NCI-H2107 treated with DMSO at 0.1 percent for 48 hours (cell line): ENCODE measurements at regions not wholly inside any gene's neighbourhood (a gene's known extent, or its start where the extent isn't known, plus 50 kb on each side); places are given as distances from the start of the nearest gene placed in this dataset.
"Not testable (repeated sequence)": the region's sequence is repeated elsewhere in the genome, so short reads cannot be mapped to it uniquely, and the experiment has no call there.

Source experiments
- DNase-seq: peaks from one replicate; lab custom pipeline; 2025; ENCODE audit not compliant: unreplicated experiment; lab: John Stamatoyannopoulos, UW

DNA sequence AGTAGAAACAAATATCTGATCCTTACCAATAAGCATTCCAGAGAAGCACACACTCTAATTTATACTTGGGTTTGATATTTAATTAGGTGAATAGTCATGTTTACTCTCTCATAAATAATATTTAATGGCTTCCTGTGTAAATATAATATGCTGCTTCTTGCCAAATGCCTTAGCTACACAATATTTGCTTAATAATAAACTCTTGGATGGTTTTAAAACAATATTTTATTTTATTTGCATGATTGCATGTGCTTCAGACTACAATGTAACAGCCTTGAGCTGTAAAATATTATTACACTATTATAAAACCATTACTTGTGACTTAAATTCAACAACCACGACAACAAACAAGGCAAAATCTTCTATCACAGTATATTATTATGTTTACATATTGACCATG is 542.4 kb upstream of the CHD1 start:
- not testable (repeated sequence) for DNase-seq

DNA sequence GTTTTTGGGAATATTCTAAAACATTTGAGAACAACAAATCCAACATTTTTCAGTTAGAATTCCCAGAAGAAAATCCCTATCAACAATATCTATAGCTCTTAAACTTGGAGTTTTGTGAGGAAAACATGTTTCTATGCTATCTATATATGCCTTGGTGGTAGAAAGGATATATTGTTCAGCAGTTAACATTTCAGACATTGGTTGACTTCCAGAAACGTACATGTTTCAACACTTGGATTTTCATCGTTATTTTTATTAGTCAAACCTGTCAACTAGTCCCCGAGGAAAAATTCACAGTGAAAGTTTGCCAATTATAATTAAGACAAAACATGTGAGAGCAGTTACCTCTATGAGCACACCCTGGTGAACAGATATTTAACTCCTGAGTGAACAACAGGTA is 541.8 kb upstream of the CHD1 start:
- DNase-seq, result not testable (repeated sequence)

DNA sequence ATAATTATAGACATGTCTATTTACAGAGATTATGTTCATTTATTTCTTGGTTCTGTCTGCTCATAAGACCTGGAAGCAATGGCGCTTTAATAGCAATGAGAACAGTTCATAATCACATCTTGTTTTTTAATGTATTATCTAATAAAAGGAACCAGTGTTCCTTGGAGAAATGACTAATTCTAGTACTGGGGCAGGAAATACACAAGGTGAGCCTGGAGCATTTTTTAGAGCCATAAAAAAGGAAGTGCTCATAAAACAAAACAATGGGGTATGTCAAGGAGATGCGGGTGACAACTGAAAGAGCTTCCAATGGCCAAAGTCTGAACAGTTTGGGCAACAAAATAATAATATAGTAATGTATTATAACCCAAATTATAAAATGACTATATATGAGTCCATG is 531.9 kb upstream of the CHD1 start:
- DNase-seq, result no peak

DNA sequence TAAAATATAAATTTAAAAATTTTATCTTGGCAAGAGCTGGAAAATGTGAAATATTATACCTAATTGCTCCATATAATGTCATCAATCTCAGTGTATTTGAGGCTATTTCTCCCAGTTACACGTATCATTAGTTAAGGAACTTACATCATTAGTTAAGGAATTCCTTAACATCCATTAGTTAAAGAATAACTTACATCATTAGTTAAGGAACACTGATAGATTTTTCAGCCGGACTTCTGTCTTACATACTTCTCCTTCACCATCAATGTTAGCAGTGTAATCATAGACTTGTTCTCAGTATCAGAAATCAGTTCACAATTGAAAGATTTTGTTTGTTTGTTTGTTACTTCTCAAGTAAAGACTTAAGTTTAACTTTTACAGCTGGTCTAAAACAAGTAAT is 524.4 kb upstream of the CHD1 start:
- no peak for DNase-seq

DNA sequence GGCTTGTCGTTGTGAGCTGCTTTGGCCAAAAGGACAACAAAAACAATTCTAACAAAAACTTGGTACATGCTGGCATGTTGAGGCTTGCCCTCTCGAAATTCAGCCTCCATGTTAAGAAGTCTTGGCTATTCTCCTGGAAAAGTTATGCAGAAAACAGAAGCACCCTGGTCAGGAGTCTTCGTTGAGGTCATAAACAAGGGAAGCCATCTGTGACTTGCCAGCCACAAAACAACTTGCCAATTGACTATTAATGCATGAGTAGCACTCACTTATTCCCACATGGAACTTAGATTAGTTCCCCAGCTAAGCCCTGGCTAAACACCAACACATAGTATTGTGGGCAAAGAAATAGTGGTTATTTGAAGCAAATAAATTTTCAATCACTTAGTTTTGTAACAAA is 521.0 kb upstream of the CHD1 start:
- DNase-seq, result peak; percentile 11

DNA sequence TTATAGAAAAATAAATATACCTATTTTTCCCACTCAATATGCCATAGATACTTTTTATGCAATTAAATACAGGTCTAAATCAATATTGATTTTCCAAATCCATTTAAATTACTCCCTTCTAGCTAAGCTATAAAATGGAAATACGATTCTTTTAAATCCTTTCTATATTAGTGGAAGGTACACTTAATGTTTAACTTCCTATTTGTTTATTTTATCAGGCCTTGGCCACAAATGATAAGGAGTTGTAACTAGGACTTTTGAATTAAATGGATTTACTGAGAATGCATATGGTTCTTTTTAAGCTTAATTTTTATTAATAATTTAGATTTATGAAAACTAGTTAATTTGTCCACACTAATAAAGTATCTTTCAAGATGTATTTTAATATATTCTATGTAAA is 517.0 kb upstream of the CHD1 start:
- no peak for DNase-seq

DNA sequence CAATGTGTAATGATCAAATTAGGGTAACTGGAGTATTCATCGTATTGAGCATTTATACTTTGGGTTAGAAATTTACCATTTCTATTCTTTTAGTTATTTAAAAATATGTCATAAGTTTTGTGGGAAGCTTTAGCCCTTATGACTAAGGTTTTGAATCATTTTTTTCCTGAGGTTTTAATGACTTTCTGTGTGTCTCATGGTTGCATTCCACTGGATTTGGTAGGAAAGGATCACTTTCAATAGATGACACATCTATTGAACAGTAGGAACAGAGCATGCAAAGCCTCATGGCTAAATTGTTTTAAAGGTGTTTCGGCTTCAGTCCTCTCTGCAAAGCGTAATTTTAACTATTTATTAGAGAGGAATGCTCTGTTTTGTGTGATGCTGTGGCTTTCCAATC is 512.4 kb upstream of the CHD1 start:
- no peak for DNase-seq

DNA sequence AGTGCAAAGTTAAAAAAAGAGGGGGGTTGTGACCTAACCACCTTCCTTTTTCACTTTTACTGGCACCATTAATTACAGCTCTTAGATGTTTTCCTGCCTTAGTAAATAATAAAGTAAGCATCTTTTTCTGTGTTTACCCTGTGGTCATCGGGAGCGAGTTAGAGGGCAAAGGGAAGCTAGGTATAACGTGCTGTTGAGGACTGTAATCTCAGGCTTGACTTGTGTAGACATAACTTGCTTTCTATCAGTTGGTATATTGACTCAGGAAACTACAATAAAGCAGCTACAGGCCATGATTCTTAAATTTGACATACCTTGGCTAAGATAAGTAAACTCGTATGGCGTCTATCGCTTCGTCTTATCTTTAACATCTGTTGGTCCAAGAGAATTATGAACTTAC is 509.8 kb upstream of the CHD1 start:
- DNase-seq, result no peak

DNA sequence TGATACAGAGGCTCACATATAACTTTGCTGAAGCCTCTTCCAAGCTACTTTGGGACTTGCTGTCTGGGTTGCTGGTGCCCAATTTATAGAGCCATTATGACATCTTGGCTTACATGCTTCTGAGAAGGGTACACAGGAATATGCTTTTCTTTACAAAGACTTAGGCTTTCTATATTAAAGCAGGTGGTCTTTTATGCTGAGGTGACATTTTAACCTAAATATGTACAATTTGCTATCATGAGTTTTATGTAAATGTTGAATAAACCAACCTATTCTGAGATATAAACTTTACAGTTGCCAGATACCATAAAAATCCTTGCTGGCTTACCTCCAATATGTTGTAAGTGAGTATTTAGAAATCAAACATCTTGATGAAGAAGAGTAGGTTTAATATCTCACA is 509.2 kb upstream of the CHD1 start:
- DNase-seq, result no peak

DNA sequence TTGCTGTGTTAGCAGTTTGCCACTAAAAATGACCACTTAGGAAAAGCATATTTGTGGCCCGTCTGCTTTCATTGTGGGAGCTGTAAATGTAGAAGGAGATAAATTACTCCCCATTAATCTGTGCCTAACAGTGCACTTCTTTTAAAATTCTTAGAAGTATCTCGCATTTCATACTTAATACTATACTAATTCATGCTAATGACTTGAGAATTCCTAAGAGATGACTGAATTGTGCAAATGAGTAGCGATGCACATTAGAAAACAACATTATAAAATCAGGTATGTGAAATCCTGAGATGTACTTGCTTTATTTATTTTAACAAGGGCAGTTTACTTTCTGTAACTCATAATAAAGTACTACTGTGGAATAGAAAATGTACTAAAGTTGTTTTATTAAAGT is 494.6 kb upstream of the CHD1 start:
- DNase-seq, result not testable (repeated sequence)

DNA sequence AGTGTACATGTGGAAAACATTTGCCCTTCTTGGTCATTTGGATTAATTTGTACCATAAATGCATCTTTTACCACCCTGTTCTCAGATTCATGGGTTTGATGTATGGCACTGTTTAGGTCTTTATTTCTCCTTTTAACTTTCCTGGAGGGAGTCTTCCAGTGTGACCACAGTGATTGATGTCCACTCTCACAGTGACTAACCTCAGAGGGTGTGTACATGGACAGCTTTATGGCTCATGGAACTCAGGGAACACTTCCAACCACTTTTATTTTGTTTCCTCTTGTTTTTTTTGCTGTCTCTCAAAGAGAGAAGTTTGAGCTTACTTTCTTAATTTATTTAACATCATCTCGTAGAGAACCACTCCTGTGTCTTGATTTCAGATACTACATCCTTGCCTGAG is 489.8 kb upstream of the CHD1 start:
- not testable (repeated sequence) for DNase-seq

DNA sequence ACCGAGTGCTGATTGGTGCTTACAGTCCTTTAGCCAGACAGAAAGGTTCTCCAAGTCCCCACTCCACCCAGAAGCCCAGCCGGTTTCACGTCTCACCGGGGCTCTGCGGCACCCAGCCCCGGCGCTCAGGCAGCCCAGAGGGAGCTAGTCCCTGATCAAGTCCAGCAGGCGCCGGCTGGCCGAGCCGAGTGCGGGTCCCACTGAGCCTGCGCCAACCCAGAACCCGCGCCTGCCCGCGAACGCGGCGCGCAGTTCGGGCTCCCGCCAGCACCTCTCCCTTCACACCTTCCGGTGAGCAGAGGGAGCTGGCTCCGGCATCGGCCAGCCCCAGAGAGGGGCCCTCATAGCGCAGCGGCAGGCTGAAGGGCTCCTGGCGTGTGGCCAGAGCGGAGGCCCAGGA is 481.6 kb upstream of the CHD1 start:
- not testable (repeated sequence) for DNase-seq

DNA sequence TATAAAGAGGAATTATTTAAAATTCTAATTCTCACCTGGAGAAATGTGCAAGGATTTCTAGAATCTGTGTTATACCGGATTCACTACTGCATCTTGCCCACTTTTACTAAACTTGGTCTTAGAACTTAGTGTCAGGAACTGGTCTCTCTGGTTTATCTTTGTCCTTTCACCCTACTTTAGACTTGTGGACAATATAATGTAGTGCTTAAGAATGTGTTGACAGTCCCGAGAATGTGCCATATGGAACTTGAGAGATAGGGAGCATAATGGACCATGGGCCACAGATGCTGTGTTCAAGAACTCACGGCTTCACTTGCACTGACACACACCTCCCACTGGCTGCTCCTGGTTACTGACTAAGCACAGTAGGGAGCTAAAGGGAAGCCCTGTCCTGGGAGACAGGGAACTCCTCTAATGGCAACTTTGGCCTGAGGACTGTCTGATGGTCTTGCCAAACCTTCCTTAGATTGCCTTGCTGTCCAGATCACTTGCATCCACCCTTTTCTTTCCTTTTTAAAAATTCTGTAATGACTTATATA is 476.0 kb upstream of the CHD1 start:
- not testable (repeated sequence) for DNase-seq

DNA sequence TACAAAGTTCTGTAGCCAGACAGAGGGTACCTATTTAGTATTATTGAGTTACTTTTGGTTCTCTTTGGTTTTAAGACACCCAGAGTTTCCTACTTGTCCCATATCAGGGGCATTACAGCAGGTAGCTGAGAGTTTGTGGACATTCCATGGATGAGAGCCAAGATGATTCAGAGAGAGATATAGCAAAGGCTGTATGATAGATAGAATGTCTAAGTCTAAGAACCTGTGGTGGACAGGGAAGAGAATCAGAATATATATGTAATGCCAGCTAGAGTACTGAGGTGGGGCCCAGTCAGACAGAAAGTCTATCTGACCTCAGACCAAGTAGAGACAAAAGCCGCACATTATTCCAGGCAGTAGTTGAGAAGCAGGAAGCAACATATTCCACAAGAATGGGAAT is 471.8 kb upstream of the CHD1 start:
- not testable (repeated sequence) for DNase-seq

DNA sequence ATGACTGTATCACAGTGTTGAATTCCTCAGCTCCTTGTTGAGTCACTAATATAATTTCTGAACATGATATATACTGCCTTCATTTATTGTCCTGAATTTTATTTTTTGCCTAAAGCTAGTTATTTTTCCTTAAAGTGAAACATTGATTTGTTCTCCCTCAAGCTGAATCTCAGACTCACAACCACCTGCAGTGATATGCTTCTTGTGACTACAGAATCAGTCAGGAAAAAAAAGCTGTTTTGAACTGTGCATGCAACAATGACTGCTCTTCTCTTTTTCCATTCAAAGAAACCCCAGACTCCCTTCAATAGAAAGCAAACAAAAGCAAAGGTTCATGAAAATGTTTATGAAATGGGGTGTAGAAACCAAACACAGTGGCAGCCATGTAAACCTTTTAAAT is 470.2 kb upstream of the CHD1 start:
- DNase-seq, result peak; percentile 13

DNA sequence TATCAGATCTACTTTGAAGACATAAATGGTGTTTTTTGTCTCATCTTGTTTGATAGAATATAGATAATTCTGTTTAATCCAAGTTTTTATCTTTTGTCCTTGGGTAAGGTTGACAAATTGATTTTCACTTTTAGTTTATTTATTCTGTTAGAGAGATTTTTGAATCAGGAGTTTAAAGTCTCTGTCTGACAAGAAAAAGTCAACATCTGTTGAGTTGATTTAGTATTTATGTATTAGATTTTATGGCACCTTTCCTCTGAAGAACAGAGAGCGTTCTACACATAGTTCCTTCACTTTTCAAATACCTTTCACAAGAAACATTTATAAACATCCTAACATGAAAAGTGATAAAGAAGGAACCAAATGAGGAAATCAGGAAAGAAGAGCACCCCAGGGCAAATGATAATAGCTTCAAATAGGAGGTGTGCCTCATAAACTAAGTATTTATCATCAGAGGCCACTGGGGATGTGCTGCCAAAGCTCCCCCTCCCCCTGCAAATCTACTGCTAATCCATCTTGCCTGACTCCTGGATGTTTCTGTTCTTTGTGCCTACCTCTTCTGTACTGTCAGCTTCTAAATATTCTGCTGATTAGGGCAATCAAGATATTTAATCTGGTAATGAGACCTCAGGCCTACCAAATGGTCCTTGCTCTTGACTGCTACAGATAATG is 457.7 kb upstream of the CHD1 start:
- no peak for DNase-seq

DNA sequence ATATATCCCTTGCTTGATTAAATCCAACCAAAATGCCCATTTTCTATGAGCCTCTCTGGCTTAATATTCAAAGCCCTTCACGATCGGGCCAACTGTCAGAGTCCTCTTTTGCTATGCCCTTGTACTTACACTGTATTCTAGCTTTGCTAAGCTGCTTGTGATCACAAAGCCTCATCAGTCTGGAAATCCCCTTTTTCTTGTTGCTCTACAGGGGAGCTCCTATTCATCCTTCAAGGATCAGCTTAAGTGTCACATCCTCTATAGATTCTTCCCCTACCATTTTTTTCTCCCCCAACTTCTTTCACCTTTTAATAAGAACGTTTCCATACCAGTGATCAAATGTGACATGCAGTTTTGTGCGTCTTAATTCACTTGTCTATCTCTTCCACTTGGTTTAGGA is 450.4 kb upstream of the CHD1 start:
- no peak for DNase-seq

DNA sequence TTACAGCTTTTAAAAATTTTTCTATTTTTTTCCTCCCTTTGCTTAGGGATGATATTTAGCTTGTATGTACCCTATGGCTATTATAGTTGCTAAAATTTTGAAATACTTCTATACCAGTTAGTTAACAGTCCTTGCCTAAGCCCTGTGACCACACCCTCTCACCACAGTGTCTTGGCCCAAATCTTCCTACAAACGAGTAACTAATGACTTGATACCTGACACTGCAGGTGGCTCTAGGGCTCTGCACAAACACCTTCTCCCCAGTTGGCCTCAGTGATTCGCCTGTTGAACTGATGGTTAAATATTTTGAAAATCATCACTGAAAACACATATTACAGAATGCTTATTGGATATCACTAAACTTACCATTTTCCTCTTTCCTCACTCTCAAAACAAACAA is 449.6 kb upstream of the CHD1 start:
- no peak for DNase-seq

DNA sequence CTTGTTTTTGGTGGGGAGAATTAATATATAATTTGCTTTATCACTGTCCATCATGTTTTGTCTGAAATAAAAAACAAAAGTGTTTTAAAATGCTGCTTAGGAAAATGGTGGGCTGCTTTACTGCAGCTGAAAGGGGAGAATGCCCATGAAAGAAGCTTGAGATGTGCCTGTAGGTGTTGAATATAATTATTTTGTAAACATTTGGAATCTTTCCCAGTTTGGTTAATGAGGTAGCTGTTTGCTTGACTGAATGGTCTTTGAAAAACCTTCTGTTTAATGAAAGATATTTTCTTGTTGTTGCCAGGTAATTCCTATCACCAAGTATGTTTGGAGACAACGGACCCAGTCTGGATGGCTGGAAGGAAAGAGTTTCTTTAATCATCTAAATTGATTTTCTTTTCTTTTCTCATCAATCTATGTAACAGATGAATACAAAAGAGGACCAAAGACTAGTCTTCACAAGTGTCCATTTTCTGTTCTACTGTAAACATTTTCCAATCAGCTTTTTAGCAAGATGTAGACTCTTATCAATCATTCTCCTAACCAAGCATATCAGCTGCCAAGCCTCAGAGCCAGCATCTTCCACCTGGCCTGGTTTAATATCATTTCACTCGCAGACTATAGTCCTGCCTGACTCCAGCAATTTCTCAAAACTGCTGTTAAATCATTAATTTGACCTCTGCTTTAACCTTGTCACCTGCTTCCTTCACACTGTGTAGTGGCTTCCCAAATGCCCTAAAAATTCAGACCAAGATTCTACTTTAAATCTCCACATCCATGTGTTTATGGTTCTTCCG is 441.2 kb upstream of the CHD1 start:
- peak; percentile 60 for DNase-seq

DNA sequence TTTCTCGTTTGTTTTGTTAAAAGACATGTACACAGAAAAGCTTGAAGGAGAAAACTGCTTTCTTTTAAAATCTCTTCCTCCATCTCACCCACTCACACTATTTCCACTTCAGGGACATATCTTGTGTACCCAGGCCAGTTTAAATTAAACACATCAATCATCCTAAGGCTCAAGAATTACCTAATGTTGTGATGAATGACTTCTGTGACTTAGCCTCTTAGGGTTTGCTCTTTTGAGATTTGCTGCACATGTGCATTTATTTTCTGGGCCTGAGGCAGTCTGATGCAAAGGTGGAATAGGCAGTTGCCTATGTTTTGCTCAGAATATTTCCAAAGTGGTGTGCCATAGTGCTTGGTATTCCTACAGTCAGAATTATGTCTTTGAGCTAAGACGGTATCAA is 439.9 kb upstream of the CHD1 start:
- DNase-seq, result no peak

DNA sequence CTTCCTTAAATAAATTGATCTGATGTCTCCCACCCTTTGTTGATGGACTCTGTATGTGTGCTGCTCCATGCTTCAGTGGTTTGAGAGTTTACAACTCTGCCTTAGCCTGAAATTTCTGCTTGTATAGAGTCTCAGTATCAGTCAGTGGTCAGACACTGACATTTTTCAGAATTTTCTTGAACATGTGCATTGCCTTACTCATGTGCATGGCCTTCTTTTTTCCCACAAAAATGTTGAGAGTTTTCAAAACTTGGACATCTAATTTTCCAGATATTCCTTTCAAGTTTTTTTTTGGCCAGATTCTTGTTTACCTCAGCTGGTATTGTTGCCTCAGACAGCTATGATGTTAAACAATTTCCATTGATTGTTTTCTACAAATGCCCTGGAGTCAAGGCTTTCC is 427.1 kb upstream of the CHD1 start:
- no peak for DNase-seq

DNA sequence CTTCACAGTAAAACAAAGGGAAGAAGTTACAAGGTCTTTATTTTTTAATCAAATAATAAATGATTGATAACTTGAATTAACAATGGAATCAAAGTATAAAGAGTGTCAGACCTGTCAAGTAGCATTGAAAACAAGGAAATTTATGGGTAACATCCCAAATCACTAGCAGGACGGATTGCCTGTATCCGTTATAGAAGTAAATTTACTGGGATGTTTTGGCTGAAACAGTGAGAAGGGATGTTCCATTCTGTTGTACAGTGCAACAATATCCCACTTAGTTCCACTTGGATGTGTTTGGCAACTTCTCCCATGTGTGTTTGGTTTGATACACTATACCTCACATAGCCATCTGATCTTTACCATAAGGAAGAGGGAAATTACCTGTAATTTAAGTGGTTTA is 421.0 kb upstream of the CHD1 start:
- DNase-seq, result peak; percentile 60

DNA sequence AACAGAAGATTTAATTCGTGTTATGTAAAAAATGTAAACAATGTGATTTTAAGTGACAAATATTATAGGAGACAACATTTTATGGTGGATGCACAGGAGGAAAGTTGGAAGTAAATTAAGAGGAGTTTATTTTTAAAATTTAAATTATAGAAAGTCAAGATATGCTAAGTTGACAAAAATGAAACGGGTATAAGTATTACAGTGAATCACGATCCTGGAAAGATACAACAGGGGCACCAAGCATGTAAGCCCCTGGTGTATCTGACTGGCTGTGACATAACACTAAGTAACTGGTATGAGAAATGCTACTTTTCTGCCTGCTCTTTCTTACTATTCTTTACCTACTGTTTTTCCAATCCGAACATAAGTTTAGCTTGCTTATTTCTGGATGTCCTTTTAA is 419.8 kb upstream of the CHD1 start:
- DNase-seq, result no peak
